ENCODE measurements at regions not wholly inside any gene's neighbourhood (a gene's known extent, or its start where the extent isn't known, plus 50 kb on each side); places are given as distances from the start of the nearest gene placed in this dataset.

- Mint-ChIP-seq H3K9me3 (no peaks in the 10 kb centered on the region), H3K36me3 (ENCODE audit: low read depth) (no peaks in the 10 kb centered on the region), H3K4me1 (ENCODE audit: low read depth) (peaks cover 12% of the 10 kb centered on the region), H3K27me3 (peaks cover 48% of the 10 kb centered on the region), H3K27ac (no peak overlapping the region), H3K4me3 (no peak overlapping the region)
- no peak overlapping the region for H3K27ac ChIP-seq (ENCODE audit: low read depth in 1 of 2, low read length in 2 of 2)
- no peaks in the 10 kb centered on the region for H3K36me3 ChIP-seq (ENCODE audit: insufficient read depth, low read length)
- peaks cover 10% of the 10 kb centered on the region for H3K4me1 ChIP-seq (ENCODE audit: insufficient read depth, low read length)
- H3K27me3 ChIP-seq (ENCODE audit: control insufficient read depth in 1 of 2, insufficient read depth in 2 of 2, low read length in 2 of 2), result no peaks in the 10 kb centered on the region
- no peaks in the 10 kb centered on the region for H3K9me3 ChIP-seq (ENCODE audit: control insufficient read depth in 1 of 2, insufficient read depth in 1 of 2, low read length in 2 of 2)
- TF ChIP-seq, protein P1, sequence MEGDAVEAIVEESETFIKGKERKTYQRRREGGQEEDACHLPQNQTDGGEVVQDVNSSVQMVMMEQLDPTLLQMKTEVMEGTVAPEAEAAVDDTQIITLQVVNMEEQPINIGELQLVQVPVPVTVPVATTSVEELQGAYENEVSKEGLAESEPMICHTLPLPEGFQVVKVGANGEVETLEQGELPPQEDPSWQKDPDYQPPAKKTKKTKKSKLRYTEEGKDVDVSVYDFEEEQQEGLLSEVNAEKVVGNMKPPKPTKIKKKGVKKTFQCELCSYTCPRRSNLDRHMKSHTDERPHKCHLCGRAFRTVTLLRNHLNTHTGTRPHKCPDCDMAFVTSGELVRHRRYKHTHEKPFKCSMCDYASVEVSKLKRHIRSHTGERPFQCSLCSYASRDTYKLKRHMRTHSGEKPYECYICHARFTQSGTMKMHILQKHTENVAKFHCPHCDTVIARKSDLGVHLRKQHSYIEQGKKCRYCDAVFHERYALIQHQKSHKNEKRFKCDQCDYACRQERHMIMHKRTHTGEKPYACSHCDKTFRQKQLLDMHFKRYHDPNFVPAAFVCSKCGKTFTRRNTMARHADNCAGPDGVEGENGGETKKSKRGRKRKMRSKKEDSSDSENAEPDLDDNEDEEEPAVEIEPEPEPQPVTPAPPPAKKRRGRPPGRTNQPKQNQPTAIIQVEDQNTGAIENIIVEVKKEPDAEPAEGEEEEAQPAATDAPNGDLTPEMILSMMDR (IDR thresholded peaks at IDR 0.05), result no peak
- POLR2A ChIA-PET, result no interaction called here
- DNase-seq (no peak), ATAC-seq (ENCODE audit: poor library complexity) (no peak)
- intact Hi-C loops (cut with DNase I, micrococcal nuclease), result no loop called here
- CTCF ChIA-PET, result no interaction called here
- no peak overlapping the region for H3K4me3 ChIP-seq (ENCODE audit: low read length)
These were observed 78.3 kb upstream of the HAO2 start for GRCh38 chr1:119290297-119290696.

DNA sequence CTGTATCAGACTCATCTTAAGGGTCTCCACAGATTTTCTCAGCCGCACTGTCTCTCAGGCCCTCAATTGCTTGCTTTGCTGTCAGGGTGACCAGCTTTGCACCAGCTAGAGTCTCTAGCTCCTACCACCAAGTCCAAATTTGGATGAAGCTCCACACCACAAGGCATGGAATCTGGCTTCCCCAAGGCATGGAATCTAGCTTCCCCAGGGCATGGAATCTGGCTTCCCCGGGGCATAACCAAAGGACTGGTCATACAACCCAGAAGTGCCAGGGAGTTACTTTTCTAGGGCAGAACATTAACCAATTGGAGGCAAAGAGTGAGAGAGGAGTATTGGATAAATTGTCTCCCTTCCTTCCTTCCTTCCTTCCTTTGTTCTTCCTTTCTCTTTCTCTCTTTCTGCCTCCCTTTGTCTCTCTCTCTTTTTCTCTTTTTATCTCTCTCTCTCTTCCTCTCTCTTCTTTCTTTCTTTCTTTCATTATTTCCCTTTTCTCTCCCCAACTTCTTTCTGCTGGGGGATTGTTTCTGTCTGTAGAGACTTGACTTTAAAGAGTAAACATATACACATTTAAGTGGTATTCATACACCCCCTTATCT, 76.9 kb upstream of the HAO2 start:
- no peaks in the 10 kb centered on the region for H3K9me3 Mint-ChIP-seq
- no peak overlapping the region for H3K27ac Mint-ChIP-seq
- intact Hi-C loops (cut with DNase I, micrococcal nuclease), result no loop called here
- TF ChIP-seq, protein P1 (IDR thresholded peaks at IDR 0.05), result no peak
- no peak for DNase-seq
- no peak overlapping the region for H3K4me3 Mint-ChIP-seq
- peaks cover 10% of the 10 kb centered on the region for H3K4me1 ChIP-seq (ENCODE audit: insufficient read depth, low read length)
- POLR2A ChIA-PET, result no interaction called here
- no peak for ATAC-seq (ENCODE audit: poor library complexity)
- H3K4me1 Mint-ChIP-seq (ENCODE audit: low read depth), result peaks cover 13% of the 10 kb centered on the region
- peaks cover 46% of the 10 kb centered on the region for H3K27me3 Mint-ChIP-seq
- CTCF ChIA-PET, result no interaction called here
- H3K36me3 Mint-ChIP-seq (ENCODE audit: low read depth), result no peaks in the 10 kb centered on the region
- H3K27ac ChIP-seq (ENCODE audit: low read depth in 1 of 2, low read length in 2 of 2), result no peak overlapping the region
- H3K27me3 ChIP-seq (ENCODE audit: control insufficient read depth in 1 of 2, insufficient read depth in 2 of 2, low read length in 2 of 2), result peaks cover 0 to 2% of the 10 kb centered on the region in 2 experiments
- H3K4me3 ChIP-seq (ENCODE audit: low read length), result no peak overlapping the region
- H3K36me3 ChIP-seq (ENCODE audit: insufficient read depth, low read length), result no peaks in the 10 kb centered on the region
- H3K9me3 ChIP-seq (ENCODE audit: control insufficient read depth in 1 of 2, insufficient read depth in 1 of 2, low read length in 2 of 2), result no peaks in the 10 kb centered on the region

DNA sequence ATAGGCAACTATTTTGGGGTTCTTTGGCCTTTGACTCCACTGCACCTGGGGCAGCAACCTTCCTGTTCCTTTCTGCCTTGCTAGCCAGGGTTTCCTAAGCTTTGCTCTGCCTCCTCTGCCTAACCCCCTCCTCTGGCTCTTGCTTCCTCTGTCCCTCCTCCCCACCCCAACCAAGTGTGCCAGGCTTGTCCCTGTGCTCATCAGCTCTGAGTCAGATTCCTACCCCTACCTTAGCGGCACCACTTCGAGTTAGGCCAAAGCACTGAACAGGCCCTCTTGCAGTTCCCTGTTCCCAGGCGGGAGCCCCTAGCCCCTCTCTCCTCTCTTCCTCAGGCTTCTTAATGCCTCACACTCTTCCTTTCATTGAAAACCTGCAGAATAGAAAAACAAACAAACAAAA, 74.8 kb upstream of the HAO2 start:
- intact Hi-C loops (cut with DNase I, micrococcal nuclease), result no loop called here
- CTCF ChIA-PET, result no interaction called here

More for the DNA sequence above, 74.8 kb upstream of the HAO2 start:
- H3K27me3 ChIP-seq (ENCODE audit: control insufficient read depth in 1 of 2, insufficient read depth in 2 of 2, low read length in 2 of 2), result peaks cover under 1 to 2% of the 10 kb centered on the region in 2 experiments
- H3K4me1 ChIP-seq (ENCODE audit: insufficient read depth, low read length), result peaks cover 10% of the 10 kb centered on the region
- DNase-seq (no peak), ATAC-seq (ENCODE audit: poor library complexity) (no peak)
- H3K4me1 Mint-ChIP-seq (ENCODE audit: low read depth), result peaks cover 25% of the 10 kb centered on the region
- H3K4me3 ChIP-seq (ENCODE audit: low read length), result no peak overlapping the region
- no peaks in the 10 kb centered on the region for H3K36me3 Mint-ChIP-seq (ENCODE audit: low read depth)
- H3K27me3 Mint-ChIP-seq, result peaks cover 45% of the 10 kb centered on the region
- no peaks in the 10 kb centered on the region for H3K36me3 ChIP-seq (ENCODE audit: insufficient read depth, low read length)
- no peak overlapping the region for H3K27ac ChIP-seq (ENCODE audit: low read depth in 1 of 2, low read length in 2 of 2)
- H3K4me3 Mint-ChIP-seq, result no peak overlapping the region
- H3K27ac Mint-ChIP-seq, result no peak overlapping the region
- no peaks in the 10 kb centered on the region for H3K9me3 Mint-ChIP-seq
- POLR2A ChIA-PET, result no interaction called here
- TF ChIP-seq, protein P1 (IDR thresholded peaks at IDR 0.05), result no peak
- H3K9me3 ChIP-seq (ENCODE audit: control insufficient read depth in 1 of 2, insufficient read depth in 1 of 2, low read length in 2 of 2), result no peaks in the 10 kb centered on the region
